DMS153 treated with DMSO at 0.1 percent for 48 hours (cell line): ENCODE measurements at regions not wholly inside any gene's neighbourhood (a gene's known extent, or its start where the extent isn't known, plus 50 kb on each side); places are given as distances from the start of the nearest gene placed in this dataset.

ENCODE experiments used
- DNase-seq: peaks from one replicate; lab custom pipeline; 2025; ENCODE audit not compliant: unreplicated experiment; lab: John Stamatoyannopoulos, UW

DNA sequence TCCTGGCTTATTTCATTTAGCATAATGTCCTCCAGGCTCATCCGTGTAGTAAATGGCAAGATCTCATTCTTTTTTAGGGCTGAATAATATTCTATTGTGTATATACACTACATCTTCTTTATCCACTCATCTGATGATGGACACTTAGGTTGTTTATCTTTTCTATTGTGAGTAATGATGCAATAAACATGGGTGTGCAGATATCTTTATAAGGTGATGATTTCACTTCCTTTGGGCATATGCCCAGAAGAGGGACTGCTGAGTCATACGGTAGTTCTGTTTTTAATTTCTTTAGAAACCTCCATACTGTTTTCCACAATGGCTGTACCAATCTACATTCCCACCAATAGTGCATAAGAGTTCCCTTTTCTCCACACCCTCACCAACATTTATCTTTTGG, 317.6 kb upstream of the CNKSR2 start:
- DNase-seq, result no peak

DNA sequence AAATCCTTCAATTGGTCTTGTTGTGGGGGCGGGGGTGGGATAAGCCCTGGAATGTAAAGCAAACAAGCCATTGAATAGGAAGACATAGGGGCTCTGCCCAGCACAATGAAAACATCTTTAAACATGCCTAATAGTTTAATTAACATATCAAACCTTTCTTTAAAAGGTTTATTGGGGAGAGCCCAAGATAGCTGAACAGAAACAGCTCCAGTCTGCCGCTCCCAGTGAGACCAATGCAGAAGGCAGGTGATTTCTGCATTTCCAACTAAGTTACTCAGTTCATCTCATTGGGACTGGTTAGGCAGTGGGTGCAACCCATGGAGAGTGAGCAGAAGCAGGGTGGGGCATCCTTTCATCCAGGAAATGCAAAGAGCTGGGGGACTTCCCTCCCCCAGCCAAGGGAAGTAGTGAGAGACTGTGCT, 327.2 kb upstream of the CNKSR2 start:
- no peak for DNase-seq

DNA sequence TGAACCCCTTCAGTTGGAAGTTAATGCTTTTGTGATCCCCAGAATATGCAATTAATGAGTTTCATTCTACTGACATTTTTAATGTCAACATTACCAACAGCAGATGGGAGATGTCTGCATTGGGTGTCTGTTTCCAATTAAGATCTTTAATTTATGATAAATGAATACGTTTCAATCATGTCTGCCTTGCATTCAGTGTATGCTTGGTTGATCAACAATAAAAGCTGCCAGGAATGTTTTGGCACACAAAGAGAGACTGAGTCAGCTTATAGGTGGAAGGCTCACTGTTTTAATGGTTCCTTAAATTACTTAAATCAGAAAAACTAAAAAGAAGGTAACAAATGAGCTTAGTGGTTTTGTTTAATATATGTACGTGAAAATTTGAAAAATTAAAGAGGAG, 359.9 kb upstream of the CNKSR2 start:
- DNase-seq, result no peak

DNA sequence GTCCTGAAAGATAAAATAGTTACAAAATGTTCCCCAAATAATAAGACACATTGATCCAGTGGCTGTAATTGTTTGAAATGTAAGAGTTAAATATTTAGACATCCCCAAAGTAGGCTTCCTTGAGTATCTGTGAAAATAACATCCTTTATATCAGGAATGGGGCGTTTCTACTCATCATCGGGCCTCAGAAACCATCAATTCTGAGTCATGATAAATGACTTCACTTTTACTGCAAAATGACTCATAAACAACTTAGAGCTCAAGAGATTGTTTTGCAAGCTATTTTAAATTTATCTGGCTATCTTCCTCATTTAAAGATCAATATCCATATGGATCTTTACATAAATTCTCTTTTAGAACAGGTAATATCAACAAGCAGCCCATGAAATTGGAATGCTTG, 369.4 kb upstream of the CNKSR2 start:
- no peak for DNase-seq

DNA sequence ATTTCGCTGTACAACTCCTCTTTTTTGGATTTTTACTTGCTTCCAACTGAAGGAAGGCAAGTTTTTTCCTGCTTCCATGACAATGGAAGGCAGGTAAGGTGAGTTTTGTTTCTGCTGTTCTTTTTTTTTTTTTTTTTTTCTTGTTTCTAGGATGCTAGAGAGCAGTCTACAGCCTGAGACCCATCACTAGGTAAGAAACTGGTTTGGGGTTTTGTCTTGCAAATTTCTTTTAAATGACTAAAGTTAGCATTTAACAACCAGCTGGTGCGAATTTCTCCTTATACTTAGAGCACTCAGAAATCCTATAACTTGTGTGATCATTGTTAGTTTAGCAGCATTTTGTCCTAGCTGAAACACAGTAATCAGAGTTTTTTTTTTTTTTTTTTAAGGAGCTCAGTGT, 378.4 kb upstream of the CNKSR2 start:
- no peak for DNase-seq

DNA sequence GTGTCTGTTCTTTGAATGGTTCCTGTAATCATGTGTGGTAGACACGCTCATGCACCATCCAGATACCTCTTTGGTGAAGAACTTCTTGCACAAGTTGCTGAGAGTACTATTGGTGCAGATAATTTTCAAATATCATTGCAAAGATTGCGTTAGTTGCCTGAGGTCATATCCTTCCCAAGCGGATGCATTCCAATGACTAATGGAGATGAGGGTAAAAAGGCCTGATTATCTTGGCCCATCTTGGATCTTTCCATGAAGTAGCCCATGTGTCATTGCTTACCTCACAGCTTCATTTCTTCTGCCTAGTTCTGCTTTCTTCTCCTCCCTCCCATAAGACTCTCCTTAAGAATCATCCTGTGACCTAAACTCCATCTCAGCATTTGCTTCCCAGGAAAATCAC, 384.9 kb upstream of the CNKSR2 start:
- no peak for DNase-seq

DNA sequence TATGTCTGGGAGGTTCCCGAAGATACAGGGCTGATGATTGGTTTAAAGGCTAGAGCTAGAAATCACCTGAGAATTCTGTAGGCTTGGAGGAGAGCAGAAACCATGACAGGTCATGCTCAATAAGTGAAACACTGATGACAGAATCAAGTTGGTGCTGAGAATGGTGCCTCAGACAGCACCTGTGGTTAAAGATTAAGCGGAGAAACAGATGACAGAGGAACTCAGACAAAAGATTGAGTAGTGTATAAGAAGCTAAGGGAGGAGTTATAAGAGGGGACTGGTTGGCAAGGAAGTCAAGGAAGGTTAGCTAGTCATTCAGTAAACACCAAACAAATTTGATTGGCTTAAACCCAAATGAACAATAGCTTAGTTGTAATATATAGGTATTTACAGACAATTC, 385.4 kb upstream of the CNKSR2 start:
- DNase-seq, result no peak

DNA sequence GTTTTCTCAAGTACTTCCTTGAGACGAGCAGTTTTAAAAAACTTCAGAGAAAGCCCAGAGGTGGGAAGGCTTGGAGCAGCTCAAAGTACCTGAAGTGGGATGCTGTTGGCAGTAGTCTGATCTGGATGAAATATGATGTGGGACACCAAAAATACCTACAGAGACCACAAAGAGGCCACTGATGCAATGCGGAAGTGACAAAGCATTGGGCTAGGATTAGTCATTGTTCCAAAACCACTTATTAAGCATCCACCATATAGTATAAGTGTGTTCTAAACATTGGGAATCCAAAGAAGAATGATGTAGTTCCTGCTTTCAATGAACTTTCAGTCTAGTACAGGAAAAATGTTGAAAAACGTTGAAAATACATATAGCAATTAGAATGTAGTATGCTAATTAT, 386.1 kb upstream of the CNKSR2 start:
- DNase-seq, result no peak

DNA sequence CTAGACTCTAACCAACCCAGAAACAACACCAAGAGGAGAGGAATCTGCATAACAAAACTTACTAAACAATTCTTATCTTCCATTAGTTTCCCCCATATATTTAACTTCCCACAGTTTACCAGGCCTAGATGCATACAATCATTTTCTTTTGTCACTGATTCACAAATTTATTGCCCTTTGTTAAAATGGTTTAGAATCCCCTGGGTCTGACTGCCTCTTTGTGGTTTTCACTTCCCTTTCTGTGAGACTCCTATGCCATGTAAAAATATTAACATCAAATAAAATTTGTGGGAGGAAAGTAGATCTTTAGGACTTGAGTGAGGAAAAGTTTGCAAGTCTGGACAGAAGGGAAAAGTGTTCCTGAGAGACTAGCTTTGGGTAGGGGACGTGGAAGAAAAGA, 393.8 kb upstream of the CNKSR2 start:
- no peak for DNase-seq

DNA sequence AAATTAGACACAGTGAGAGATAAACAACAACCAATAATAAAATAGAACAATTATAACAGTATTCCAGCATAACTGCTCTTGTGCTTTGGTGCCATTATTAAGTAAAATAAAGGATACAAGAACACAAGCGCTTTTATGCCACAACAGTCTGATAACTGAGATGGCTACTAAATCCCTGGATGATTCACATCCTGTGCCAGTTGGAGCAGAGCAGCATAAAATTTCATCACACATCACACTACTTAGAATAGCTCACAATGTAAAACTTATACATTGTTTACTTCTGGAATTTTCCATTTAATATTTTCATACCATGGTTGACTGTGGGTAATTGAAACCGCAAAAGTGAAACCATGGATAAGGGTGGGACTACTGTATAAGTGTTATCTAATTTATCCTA, 399.9 kb upstream of the CNKSR2 start:
- no peak for DNase-seq

DNA sequence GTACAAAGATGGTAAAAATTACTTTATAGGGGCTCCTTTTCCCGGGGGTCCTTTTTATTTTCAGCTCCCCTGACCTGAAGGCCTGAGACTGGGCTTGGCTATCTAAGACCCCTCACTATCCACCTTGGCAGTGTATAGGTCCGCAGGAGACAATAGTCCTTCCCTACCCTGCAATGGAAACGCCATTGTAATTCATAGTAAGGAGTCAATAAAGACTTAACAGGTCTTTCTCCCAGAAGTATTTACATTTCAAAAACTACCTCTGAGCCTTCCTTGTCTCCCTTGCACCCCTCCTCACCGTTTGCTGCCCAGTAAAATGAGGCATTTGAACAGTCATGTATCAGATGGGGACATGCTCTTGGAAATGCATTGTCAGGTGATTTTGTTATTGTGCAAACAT, 401.2 kb upstream of the CNKSR2 start:
- DNase-seq, result no peak

DNA sequence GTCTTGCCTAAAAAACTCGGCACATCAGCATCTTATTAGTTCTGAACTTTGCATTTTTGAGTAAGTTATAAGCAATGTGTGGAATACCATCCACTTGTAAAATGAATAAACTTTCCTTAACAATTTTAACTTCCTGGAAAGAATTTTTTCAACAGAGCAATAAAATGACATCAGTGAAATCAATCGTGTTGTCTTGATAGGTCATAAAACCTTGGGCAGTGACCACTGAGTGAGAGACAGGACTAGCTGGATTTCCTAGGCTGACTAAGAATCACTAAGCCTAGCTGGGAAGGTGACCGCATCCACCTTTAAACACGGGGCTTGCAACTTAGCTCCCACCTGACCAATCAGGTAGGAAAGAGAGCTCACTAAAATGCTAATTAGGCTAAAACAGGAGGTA, 403.0 kb upstream of the CNKSR2 start:
- DNase-seq, result no peak

DNA sequence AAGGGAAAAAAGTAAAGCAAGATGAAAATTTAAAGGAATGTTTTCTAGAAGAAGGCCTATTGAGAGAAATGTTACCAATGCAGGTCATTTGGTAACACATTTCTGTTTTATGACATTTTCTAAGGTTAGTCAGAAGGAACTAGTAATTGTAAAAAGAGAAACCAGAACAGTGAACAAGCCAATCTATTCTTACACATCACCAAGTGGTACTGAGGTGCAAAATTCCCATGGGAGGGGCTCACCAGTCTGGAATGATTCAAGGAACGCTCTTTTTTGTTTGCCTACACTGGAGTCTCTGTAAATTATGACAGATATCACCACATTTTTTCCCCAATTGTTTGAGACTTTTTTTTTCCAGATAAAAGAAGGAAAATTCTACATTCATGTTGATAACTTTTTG, 404.7 kb upstream of the CNKSR2 start:
- DNase-seq, result no peak

DNA sequence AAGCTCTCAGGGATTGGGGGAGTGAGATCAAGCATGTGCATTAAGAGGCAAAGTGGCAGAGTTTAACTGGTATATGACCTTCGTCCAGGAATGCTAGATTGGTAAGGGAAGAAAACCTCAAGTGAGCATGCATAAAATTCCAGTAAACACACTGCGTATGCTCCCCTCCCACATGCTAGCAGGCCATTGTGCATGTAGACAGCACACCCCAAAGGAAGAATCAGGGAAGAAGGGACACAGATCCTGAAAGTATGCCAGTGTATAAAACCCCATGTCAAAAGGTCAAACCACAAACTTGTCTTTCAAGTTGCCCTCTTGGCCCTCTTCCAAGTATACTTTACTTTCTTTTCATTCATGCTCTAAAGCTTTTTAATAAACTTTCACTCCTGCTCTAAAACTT, 405.2 kb upstream of the CNKSR2 start:
- DNase-seq, result no peak

DNA sequence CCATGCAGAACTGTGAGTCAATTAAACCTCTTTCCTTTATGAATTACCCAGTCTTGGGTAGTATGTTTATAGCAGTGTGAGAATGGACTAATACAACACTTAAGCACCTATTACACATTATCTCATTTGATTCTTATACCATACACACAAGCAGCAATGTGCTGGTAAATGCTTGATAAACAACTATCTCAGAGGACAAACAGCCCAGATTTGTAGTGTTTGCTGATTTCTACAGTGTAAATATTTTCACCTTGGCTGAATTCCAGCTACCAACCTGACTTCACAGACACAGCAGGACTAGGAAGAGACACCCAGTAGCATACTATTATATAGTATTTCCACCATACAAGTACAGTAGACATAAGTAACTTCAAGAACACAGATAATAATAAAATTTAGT, 406.5 kb upstream of the CNKSR2 start:
- peak; percentile 50 for DNase-seq

DNA sequence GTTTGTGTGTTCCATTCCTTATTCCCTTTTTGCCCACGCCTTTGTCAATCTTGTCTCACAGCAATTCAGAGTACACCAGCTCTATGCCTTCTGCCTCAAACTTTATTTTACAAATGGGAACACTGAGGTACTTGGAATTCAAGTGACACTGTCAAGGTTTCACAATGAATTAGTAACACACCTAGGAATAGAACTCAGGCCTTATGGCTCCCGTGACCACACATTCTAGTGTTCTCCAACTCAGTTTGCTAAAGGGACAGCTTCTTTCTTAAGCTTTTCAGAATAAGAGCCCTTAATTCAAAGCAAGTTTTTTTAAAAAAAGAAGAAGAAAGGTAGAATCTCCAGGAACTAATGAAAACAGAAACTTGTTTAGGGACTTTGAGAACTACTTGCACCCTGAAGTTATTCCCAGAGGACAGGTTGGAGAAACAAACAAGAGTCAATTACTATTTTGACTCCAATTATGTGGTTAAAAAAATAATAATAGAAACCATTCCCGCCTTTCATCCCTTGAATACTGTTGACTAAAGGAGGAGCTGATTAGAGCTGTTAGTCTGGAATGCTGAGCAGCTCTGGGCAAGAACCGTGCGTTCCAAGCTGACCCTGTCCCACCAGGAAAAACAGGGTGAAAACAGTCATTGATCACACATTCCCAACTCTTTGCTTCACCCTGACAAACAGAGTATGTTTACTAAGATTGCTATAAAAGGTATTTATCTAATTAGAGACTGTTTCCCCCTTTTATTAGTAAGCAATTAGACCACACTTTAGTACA, 408.8 kb upstream of the CNKSR2 start:
- DNase-seq, result no peak

DNA sequence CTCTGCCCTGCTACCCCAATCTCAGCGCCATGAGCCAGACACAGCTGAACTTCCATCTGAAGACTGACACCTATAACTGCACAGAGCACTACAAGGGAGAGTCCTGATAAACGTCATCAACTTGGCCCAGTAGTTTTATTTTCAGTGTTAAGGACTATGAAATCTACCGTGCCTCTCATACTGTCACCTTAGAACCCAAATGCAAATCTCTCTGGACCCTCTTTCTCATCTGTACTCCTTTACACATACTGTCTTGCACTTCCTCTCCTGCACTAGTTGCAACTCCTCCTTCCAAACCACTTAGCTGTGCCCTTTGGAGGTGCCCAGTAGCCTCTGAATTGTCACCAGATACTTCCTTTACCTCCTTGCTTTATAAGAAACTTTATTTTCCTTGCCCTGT, 420.2 kb upstream of the CNKSR2 start:
- DNase-seq, result no peak

DNA sequence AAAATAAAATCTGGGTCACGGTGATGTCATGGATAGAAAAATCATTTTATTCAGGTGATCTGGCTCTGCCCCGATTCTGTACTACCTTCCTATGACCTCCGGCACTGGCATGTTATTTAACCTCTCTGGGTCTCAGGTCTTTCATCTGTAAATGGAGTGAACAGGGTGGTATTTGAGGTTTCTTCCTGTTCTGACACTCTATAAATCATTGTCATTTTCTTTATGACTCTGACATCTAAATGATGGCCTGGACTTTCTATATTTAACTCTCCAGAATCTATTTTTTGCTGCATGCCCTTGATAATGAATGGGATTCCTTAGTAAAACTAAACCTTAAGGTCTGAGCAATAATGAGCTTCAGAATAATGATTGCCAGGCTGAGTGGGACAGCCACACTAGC, 422.0 kb upstream of the CNKSR2 start:
- DNase-seq, result no peak

DNA sequence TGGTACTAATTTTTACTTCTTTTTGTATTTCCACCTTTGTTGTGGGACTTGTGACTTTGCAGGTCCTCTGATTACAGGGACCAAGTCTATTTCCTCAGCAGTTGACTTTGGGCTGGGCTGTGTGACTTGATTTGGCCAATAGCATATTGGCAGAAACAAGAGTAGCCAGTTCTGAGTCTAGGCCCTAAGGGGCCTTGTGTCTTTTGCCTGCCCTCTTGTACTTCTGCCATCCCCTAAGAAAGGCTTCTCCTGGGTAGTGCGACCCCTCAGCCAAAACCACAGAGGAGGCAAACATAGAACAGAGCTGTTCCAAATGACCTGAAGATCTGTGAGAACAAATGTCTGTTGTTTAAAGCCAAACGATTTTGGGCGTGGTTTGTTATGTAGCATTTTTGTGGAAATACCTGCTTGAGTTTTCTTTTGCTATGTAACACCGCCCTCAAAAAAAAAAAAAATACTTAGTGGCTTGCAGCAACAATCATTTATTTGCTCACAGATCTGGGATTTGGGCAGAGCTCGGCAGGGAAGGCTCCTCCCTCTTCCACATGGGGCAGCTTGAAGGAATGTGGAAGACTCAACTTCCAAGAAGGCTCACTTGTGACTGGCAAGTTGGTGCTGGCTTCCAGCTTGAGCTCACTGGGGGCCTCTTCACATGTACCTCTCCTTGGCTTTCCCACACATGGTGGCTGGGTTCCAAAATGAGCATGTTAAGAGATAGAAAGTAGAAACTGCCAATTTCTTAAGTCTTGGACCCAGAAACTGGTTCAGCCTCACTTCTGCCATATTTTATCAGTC, 423.0 kb upstream of the CNKSR2 start:
- no peak for DNase-seq

DNA sequence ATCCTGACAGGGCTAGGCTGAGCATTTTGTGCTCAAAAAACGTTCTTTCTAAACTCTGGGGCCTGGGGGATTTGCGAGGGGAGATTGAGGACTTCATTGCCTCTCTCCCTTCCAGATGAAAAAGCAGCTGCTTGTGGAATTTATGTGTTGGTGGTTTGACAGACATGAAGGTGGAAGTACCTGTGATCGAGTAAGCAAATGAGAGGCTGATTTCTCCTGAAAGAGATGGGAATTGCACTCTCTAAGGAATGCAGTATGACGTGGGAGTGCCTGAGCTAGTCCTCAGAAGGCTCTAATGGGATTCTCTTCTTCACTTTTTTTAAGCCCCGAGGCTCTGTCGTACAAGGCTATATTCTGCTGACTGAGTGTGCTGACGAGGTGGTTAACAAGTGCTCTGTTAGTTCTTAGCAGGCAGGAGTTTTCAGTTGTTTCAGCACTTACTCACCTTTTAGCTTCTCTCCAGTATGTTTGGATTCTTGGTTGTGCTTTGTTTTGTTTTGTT, 426.8 kb upstream of the CNKSR2 start:
- DNase-seq, result no peak

DNA sequence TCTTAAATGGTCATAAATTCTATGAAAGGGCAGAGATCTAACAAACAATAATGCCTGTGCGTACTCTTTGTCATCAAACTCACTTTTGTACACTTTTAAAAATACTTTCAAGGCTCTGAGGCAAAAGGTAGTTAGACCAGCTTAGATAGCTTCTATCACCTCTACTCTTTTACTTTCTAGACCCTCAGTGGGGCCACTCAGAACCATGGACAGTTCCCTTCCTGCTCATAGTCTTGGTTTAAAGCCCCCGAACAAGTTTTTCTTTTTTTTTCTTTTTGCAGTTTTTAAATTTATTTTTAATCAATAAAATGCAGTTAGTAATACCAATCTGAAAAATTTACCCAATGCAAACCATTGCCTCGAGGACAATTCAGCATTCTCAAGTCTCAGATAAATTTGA, 460.5 kb upstream of the CNKSR2 start:
- DNase-seq, result no peak

DNA sequence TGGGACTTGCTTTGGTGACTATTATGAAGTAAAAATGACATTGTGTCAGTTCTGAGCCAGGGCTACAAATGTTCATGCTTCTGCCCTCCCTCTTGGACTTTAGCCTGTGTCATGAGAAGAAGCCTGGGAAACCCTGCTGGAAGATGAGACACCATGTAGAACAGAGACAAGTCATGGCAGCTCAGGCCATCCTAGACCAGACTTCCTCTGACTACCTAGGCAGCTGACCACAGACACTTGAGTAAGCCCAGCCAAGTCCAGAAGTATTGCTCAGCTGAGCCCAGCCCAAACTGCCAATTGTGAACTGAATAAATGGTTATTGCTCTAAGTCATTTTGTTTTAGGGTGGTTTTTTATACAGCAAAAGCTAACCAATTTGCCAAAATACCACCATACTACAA, 467.6 kb upstream of the CNKSR2 start:
- no peak for DNase-seq

DNA sequence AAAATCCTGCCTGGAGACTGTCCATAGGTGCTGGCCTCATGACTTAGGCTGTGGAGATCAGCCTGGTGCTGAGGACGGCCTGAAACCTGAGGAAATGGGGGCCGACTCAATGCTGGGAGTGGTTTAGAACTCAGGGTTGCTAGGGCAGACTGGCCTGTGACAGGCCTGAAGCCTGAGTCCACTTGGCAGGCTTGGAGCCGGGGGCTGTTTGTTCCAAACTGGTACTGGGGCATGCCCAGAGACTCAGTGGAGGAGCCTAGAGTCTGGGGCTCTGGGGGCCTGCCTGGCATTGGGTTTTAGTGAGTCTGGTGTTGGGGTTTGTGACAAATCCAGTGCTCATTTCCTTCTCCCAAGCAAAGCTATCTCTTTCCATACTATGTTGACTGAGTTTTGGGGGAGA, 489.7 kb upstream of the CNKSR2 start:
- no peak for DNase-seq
